GM19043 (cell line): ENCODE measurements at regions not wholly inside any gene's neighbourhood (a gene's known extent, or its start where the extent isn't known, plus 50 kb on each side); places are given as distances from the start of the nearest gene placed in this dataset.

Experiments
- ATAC-seq: cut with Tn5 transposase; IDR thresholded peaks from one replicate; pipeline ENCODE4 v1.9.1; 2021; ENCODE audit warnings: low read depth; ENCODE audit not compliant: unreplicated experiment

GRCh38 chr6:21648475-21649050 is 55.0 kb downstream of the SOX4 start:
- peak; percentile 81 for ATAC-seq

GRCh38 chr6:21653323-21653722 is 59.8 kb downstream of the SOX4 start:
- ATAC-seq: no peak

GRCh38 chr6:21653905-21654304 is 60.4 kb downstream of the SOX4 start:
- ATAC-seq: no peak

- no peak for ATAC-seq
Measured at GRCh38 chr6:21654361-21654760, 60.8 kb downstream of the SOX4 start.

GRCh38 chr6:21663966-21664313 is 70.4 kb downstream of the SOX4 start:
- no peak for ATAC-seq

- no peak for ATAC-seq
Measured at GRCh38 chr6:21664314-21665109, 71.0 kb downstream of the SOX4 start.

- ATAC-seq: no peak
Measured at GRCh38 chr6:21665110-21665391, 71.5 kb downstream of the SOX4 start.

- ATAC-seq: no peak
Measured at GRCh38 chr6:21665392-21666200, 72.0 kb downstream of the SOX4 start.

- no peak for ATAC-seq
Measured at GRCh38 chr6:21666201-21666691, 72.7 kb downstream of the SOX4 start.

GRCh38 chr6:21666853-21667681 is 73.5 kb downstream of the SOX4 start:
- no peak for ATAC-seq

- ATAC-seq: no peak
Measured at GRCh38 chr6:21668795-21669194, 75.2 kb downstream of the SOX4 start.

- ATAC-seq: no peak
Measured at GRCh38 chr6:21676769-21677168, 83.2 kb downstream of the SOX4 start.

- ATAC-seq: no peak
Measured at GRCh38 chr6:21678990-21679389, 85.4 kb downstream of the SOX4 start.

- no peak for ATAC-seq
Measured at GRCh38 chr6:21679761-21680265, 86.3 kb downstream of the SOX4 start.

GRCh38 chr6:21680611-21681010 is 87.1 kb downstream of the SOX4 start:
- no peak for ATAC-seq

- ATAC-seq: no peak
Measured at GRCh38 chr6:21690489-21690888, 96.9 kb downstream of the SOX4 start.

- ATAC-seq: no peak
Measured at GRCh38 chr6:21691685-21692346, 98.3 kb downstream of the SOX4 start.

- no peak for ATAC-seq
Measured at GRCh38 chr6:21692721-21693120, 99.2 kb downstream of the SOX4 start.

GRCh38 chr6:21694168-21694567 is 100.6 kb downstream of the SOX4 start:
- no peak for ATAC-seq
